GM18498 (cell line): ENCODE measurements at regions not wholly inside any gene's neighbourhood (a gene's known extent, or its start where the extent isn't known, plus 50 kb on each side); places are given as distances from the start of the nearest gene placed in this dataset.
A peak's percentile ranks its signal among the peaks of the same experiment; 100 is the strongest.
"Not testable (repeated sequence)": the region's sequence is repeated elsewhere in the genome, so short reads cannot be mapped to it uniquely, and the experiment has no call there.

ENCODE experiments used
- ATAC-seq: cut with Tn5 transposase; IDR thresholded peaks from one replicate; pipeline ENCODE4 v1.9.1; 2021; ENCODE audit warnings: mild to moderate bottlenecking, moderate library complexity; ENCODE audit not compliant: unreplicated experiment

GRCh38 chr18:58805467-58806187 is 59.0 kb upstream of the ZNF532 start:
- no peak for ATAC-seq

GRCh38 chr18:58806826-58807714 is 57.6 kb upstream of the ZNF532 start:
- ATAC-seq, result peak; percentile 98

- ATAC-seq, result no peak
These were observed 56.9 kb upstream of the ZNF532 start for GRCh38 chr18:58807766-58808165.

- no peak for ATAC-seq
These were observed 56.3 kb upstream of the ZNF532 start for GRCh38 chr18:58808349-58808748.

- not testable (repeated sequence) for ATAC-seq
These were observed 52.8 kb upstream of the ZNF532 start for GRCh38 chr18:58811859-58812258.

GRCh38 chr18:58813105-58813504 is 51.6 kb upstream of the ZNF532 start:
- ATAC-seq, result no peak

GRCh38 chr18:58813561-58814225 is 51.0 kb upstream of the ZNF532 start:
- no peak for ATAC-seq

- no peak for ATAC-seq
These were observed 50.4 kb upstream of the ZNF532 start for GRCh38 chr18:58814317-58814716.
